ENCODE measurements at regions not wholly inside any gene's neighbourhood (a gene's known extent, or its start where the extent isn't known, plus 50 kb on each side); places are given as distances from the start of the nearest gene placed in this dataset.
"Not testable (repeated sequence)": the region's sequence is repeated elsewhere in the genome, so short reads cannot be mapped to it uniquely, and the experiment has no call there.

- no peak for DNase-seq (ENCODE audit: low read depth)
- H3K4me3 ChIP-seq (ENCODE audit: low read depth, low read length) = no peak overlapping the region
- TF ChIP-seq CTCF (IDR thresholded peaks at IDR 0.05; ENCODE audit: insufficient read depth, low read length) = no peak
Measured at GRCh38 chr4:29082684-29083083, 1637.5 kb upstream of the PCDH7 start.

- H3K4me3 ChIP-seq (ENCODE audit: low read depth, low read length) = no peak overlapping the region
- no peak for TF ChIP-seq CTCF (IDR thresholded peaks at IDR 0.05; ENCODE audit: insufficient read depth, low read length)
- no peak for DNase-seq (ENCODE audit: low read depth)
Measured at GRCh38 chr4:29085748-29086147, 1634.4 kb upstream of the PCDH7 start.

- no peak overlapping the region for H3K4me3 ChIP-seq (ENCODE audit: low read depth, low read length)
- TF ChIP-seq CTCF (IDR thresholded peaks at IDR 0.05; ENCODE audit: insufficient read depth, low read length) = no peak
- DNase-seq (ENCODE audit: low read depth) = no peak
Measured at GRCh38 chr4:29104694-29105093, 1615.5 kb upstream of the PCDH7 start.

GRCh38 chr4:29113960-29114359, 1606.2 kb upstream of the PCDH7 start:
- TF ChIP-seq CTCF (IDR thresholded peaks at IDR 0.05; ENCODE audit: insufficient read depth, low read length) = no peak
- H3K4me3 ChIP-seq (ENCODE audit: low read depth, low read length) = no peak overlapping the region
- DNase-seq (ENCODE audit: low read depth) = no peak

- H3K4me3 ChIP-seq (ENCODE audit: low read depth, low read length); DNase-seq (ENCODE audit: low read depth): not testable (repeated sequence)
Measured at GRCh38 chr4:29117231-29117722, 1602.9 kb upstream of the PCDH7 start.

GRCh38 chr4:29121586-29121985, 1598.6 kb upstream of the PCDH7 start:
- no peak for TF ChIP-seq CTCF (IDR thresholded peaks at IDR 0.05; ENCODE audit: insufficient read depth, low read length)
- no peak for DNase-seq (ENCODE audit: low read depth)
- H3K4me3 ChIP-seq (ENCODE audit: low read depth, low read length) = no peak overlapping the region

GRCh38 chr4:29128810-29129209, 1591.4 kb upstream of the PCDH7 start:
- DNase-seq (ENCODE audit: low read depth) = no peak
- TF ChIP-seq CTCF (IDR thresholded peaks at IDR 0.05; ENCODE audit: insufficient read depth, low read length) = no peak
- no peak overlapping the region for H3K4me3 ChIP-seq (ENCODE audit: low read depth, low read length)

Data from fibroblast of the aortic adventitia (primary cell).